A673 (cell line): ENCODE measurements at regions not wholly inside any gene's neighbourhood (a gene's known extent, or its start where the extent isn't known, plus 50 kb on each side); places are given as distances from the start of the nearest gene placed in this dataset.

Experiments
- EZH2 ChIP-seq: fragments of 200-600 bp; sonication (generic); IDR thresholded peaks from 2 replicates; pipeline ENCODE4 v1.6.1; 2017; ENCODE audit warnings: borderline replicate concordance, low read depth, mild to moderate bottlenecking, mixed read lengths, antibody characterized with exemption, low read length; ENCODE audit not compliant: poor library complexity, severe bottlenecking
- TF ChIP-seq, protein P1 (sequence below): fragments of 300-800, 200-600 bp; sonication (generic); conservative IDR thresholded peaks from 2 replicates; pipeline ENCODE4 v1.5.1; 2017; ENCODE audit warnings: low read depth, mild to moderate bottlenecking, antibody characterized with exemption, low read length, moderate library complexity, mixed read lengths

- TF ChIP-seq, protein P1, sequence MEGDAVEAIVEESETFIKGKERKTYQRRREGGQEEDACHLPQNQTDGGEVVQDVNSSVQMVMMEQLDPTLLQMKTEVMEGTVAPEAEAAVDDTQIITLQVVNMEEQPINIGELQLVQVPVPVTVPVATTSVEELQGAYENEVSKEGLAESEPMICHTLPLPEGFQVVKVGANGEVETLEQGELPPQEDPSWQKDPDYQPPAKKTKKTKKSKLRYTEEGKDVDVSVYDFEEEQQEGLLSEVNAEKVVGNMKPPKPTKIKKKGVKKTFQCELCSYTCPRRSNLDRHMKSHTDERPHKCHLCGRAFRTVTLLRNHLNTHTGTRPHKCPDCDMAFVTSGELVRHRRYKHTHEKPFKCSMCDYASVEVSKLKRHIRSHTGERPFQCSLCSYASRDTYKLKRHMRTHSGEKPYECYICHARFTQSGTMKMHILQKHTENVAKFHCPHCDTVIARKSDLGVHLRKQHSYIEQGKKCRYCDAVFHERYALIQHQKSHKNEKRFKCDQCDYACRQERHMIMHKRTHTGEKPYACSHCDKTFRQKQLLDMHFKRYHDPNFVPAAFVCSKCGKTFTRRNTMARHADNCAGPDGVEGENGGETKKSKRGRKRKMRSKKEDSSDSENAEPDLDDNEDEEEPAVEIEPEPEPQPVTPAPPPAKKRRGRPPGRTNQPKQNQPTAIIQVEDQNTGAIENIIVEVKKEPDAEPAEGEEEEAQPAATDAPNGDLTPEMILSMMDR = no peak
- no peak for TF ChIP-seq EZH2
Observed at GRCh38 chr6:21321076-21321475, 272.5 kb upstream of the SOX4 start.
